Neural progenitor cell (in vitro differentiated cells): ENCODE measurements at regions not wholly inside any gene's neighbourhood (a gene's known extent, or its start where the extent isn't known, plus 50 kb on each side); places are given as distances from the start of the nearest gene placed in this dataset.

Experiments used
- DNase-seq: peaks from one replicate; pipeline ENCODE4 v3.0.0-alpha.2; 2016; ENCODE audit warnings: low spot score
- H2AFZ ChIP-seq: fragments of 200-600 bp; sonication (generic); replicated peaks from 2 replicates; pipeline ENCODE4 v1.6.1; 2016; ENCODE audit warnings: antibody characterized with exemption
- H3F3A ChIP-seq: fragments of 200-600 bp; sonication (generic); 2 replicates; pipeline ENCODE4 v1.6.1; 2016; ENCODE audit warnings: antibody characterized with exemption, low read depth
- H3K27ac ChIP-seq: fragments of 200-600 bp; sonication (generic); 2 replicates; pipeline ENCODE4 v1.5.1; 2016; ENCODE audit warnings: mild to moderate bottlenecking
- H3K27me3 ChIP-seq: fragments of 200-600 bp; sonication (generic); 2 replicates; pipeline ENCODE4 v1.6.1; 2016; ENCODE audit warnings: mild to moderate bottlenecking, moderate library complexity
- H3K36me3 ChIP-seq: fragments of 200-600 bp; sonication (generic); 2 replicates; pipeline ENCODE4 v1.5.1; 2016
- H3K4me1 ChIP-seq: fragments of 200-600 bp; sonication (generic); 2 replicates; pipeline ENCODE4 v1.6.1; 2016; ENCODE audit warnings: mixed run types
- H3K4me2 ChIP-seq: fragments of 200-600 bp; sonication (generic); 2 replicates; pipeline ENCODE4 v1.6.1; 2016
- H3K4me3 ChIP-seq: fragments of 200-600 bp; sonication (generic); 2 replicates; pipeline ENCODE4 v1.5.1; 2016
- H3K79me2 ChIP-seq: fragments of 200-600 bp; sonication (generic); 2 replicates; pipeline ENCODE4 v1.6.1; 2016; ENCODE audit warnings: low read depth
- H3K9ac ChIP-seq: fragments of 200-600 bp; sonication (generic); 2 replicates; pipeline ENCODE4 v1.6.1; 2016
- H3K9me3 ChIP-seq: fragments of 200-600 bp; sonication (generic); 2 replicates; pipeline ENCODE4 v1.5.1; 2016; ENCODE audit warnings: low read depth
- H4K20me1 ChIP-seq: fragments of 200-600 bp; sonication (generic); 2 replicates; pipeline ENCODE4 v1.6.1; 2016; ENCODE audit warnings: low read depth
- H3K27ac Mint-ChIP-seq: 3 replicates; pipeline ENCODE4 v1.8.0; 2021; ENCODE audit warnings: mixed read lengths
- H3K27me3 Mint-ChIP-seq: 2 replicates; pipeline ENCODE4 v1.8.0; 2022; ENCODE audit warnings: low read depth, mild to moderate bottlenecking, inconsistent platforms, moderate library complexity, mixed read lengths; ENCODE audit not compliant: insufficient read depth
- H3K36me3 Mint-ChIP-seq: 3 replicates; pipeline ENCODE4 v1.8.0; 2021; ENCODE audit warnings: mixed read lengths
- H3K4me1 Mint-ChIP-seq: 3 replicates; pipeline ENCODE4 v1.8.0; 2021; ENCODE audit warnings: mixed read lengths
- H3K4me3 Mint-ChIP-seq: 3 replicates; pipeline ENCODE4 v1.8.0; 2021; ENCODE audit warnings: mild to moderate bottlenecking, moderate library complexity, mixed read lengths
- H3K9me3 Mint-ChIP-seq: 3 replicates; pipeline ENCODE4 v1.8.0; 2020; ENCODE audit warnings: mixed read lengths
- EZH2 ChIP-seq: fragments of 200-600 bp; sonication (generic); IDR thresholded peaks from 2 replicates; pipeline ENCODE4 v1.6.1; 2017; ENCODE audit warnings: antibody characterized with exemption, mild to moderate bottlenecking, moderate library complexity
- EZH2phosphoT487 ChIP-seq: fragments of 200-600 bp; sonication (generic); IDR thresholded peaks from 2 replicates; pipeline ENCODE4 v1.6.1; 2017; ENCODE audit warnings: antibody characterized with exemption
- TF ChIP-seq, protein P1 (sequence below): fragments of 200-600 bp; sonication (generic); IDR thresholded peaks from 2 replicates; pipeline ENCODE4 v1.5.1; 2017; ENCODE audit warnings: antibody characterized with exemption, mild to moderate bottlenecking

- TF ChIP-seq, protein P1, sequence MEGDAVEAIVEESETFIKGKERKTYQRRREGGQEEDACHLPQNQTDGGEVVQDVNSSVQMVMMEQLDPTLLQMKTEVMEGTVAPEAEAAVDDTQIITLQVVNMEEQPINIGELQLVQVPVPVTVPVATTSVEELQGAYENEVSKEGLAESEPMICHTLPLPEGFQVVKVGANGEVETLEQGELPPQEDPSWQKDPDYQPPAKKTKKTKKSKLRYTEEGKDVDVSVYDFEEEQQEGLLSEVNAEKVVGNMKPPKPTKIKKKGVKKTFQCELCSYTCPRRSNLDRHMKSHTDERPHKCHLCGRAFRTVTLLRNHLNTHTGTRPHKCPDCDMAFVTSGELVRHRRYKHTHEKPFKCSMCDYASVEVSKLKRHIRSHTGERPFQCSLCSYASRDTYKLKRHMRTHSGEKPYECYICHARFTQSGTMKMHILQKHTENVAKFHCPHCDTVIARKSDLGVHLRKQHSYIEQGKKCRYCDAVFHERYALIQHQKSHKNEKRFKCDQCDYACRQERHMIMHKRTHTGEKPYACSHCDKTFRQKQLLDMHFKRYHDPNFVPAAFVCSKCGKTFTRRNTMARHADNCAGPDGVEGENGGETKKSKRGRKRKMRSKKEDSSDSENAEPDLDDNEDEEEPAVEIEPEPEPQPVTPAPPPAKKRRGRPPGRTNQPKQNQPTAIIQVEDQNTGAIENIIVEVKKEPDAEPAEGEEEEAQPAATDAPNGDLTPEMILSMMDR, result no peak
- TF ChIP-seq EZH2phosphoT487 (no peak), EZH2 (no peak)
- peaks cover 37% of the 10 kb centered on the region for H3K4me1 ChIP-seq
- DNase-seq, result no peak
- no peaks in the 10 kb centered on the region for H3K27me3 ChIP-seq
- Mint-ChIP-seq H3K4me3 (no peak overlapping the region), H3K27me3 (no peaks in the 10 kb centered on the region), H3K9me3 (no peaks in the 10 kb centered on the region), H3K27ac (no peak overlapping the region), H3K36me3 (no peaks in the 10 kb centered on the region), H3K4me1 (peaks cover 31% of the 10 kb centered on the region)
- no peak overlapping the region for H2AFZ ChIP-seq
- no peak overlapping the region for H3K4me3 ChIP-seq
- H3K27ac ChIP-seq, result no peak overlapping the region
- no peak overlapping the region for H3K4me2 ChIP-seq
- no peaks in the 10 kb centered on the region for H3K79me2 ChIP-seq
- H3F3A ChIP-seq, result no peaks in the 10 kb centered on the region
- H3K9me3 ChIP-seq, result no peaks in the 10 kb centered on the region
- H3K9ac ChIP-seq, result no peak overlapping the region
- H4K20me1 ChIP-seq, result no peaks in the 10 kb centered on the region
- no peaks in the 10 kb centered on the region for H3K36me3 ChIP-seq
These were observed 378.7 kb downstream of the LIG4 start for GRCh38 chr13:107836685-107837084.

DNA sequence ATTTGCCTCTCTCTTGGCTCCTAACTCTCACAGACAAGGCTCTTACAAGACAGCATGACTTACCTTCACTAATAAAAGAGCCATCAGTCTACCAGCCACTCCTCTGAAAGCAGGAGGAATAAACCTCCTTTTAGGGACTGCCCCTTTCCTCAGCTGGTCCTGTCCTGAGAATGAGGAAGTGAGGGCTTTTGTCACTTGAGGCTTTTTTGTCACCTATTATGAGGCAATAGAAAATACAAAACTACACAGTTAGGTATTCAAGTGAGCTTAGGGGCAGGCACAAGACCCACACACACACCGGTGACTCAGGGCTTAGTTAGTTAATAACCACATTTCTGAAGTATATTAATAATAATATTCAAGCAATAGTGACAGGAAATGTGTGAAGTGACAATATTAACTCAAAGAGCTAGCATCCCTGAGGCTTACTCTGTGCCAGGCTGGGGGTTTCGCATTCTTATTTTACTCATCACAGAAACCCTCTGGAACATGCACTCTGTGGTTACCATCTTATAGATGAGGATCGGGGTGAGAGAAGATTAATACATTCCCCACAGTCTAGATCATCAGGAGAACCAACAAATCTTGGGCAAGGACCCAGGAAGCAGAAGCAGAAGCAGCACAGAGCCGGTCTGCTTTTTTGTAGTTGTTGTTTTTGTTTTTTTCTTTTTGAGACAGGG is 379.9 kb downstream of the LIG4 start:
- TF ChIP-seq EZH2phosphoT487 (no peak), EZH2 (no peak)
- TF ChIP-seq, protein P1, result no peak
- Histone ChIP-seq H2AFZ (no peak overlapping the region), H3K27me3 (no peaks in the 10 kb centered on the region), H3K4me2 (no peak overlapping the region), H3K4me1 (peaks cover 37% of the 10 kb centered on the region), H4K20me1 (no peaks in the 10 kb centered on the region), H3K4me3 (no peak overlapping the region), H3K27ac (no peak overlapping the region), H3K79me2 (no peaks in the 10 kb centered on the region), H3F3A (no peaks in the 10 kb centered on the region), H3K9me3 (no peaks in the 10 kb centered on the region), H3K36me3 (no peaks in the 10 kb centered on the region), H3K9ac (no peak overlapping the region)
- no peak overlapping the region for H3K27ac Mint-ChIP-seq
- no peaks in the 10 kb centered on the region for H3K36me3 Mint-ChIP-seq
- peaks cover 35% of the 10 kb centered on the region for H3K4me1 Mint-ChIP-seq
- no peaks in the 10 kb centered on the region for H3K27me3 Mint-ChIP-seq
- no peak overlapping the region for H3K4me3 Mint-ChIP-seq
- no peak for DNase-seq
- H3K9me3 Mint-ChIP-seq, result no peaks in the 10 kb centered on the region

GRCh38 chr13:107834717-107835116 is 380.6 kb downstream of the LIG4 start:
- H3K9ac ChIP-seq, result no peak overlapping the region
- Mint-ChIP-seq H3K27me3 (no peaks in the 10 kb centered on the region), H3K4me1 (peaks cover 34% of the 10 kb centered on the region), H3K36me3 (no peaks in the 10 kb centered on the region), H3K27ac (no peak overlapping the region), H3K9me3 (no peaks in the 10 kb centered on the region), H3K4me3 (no peak overlapping the region)
- TF ChIP-seq, protein P1, result no peak
- TF ChIP-seq EZH2phosphoT487 (no peak), EZH2 (no peak)
- no peak overlapping the region for H2AFZ ChIP-seq
- H3K36me3 ChIP-seq, result no peaks in the 10 kb centered on the region
- no peaks in the 10 kb centered on the region for H3K9me3 ChIP-seq
- H3K27ac ChIP-seq, result no peak overlapping the region
- H4K20me1 ChIP-seq, result no peaks in the 10 kb centered on the region
- no peak overlapping the region for H3K4me2 ChIP-seq
- peaks cover 37% of the 10 kb centered on the region for H3K4me1 ChIP-seq
- no peaks in the 10 kb centered on the region for H3K79me2 ChIP-seq
- H3K4me3 ChIP-seq, result no peak overlapping the region
- no peaks in the 10 kb centered on the region for H3F3A ChIP-seq
- no peak for DNase-seq
- H3K27me3 ChIP-seq, result no peaks in the 10 kb centered on the region
